NCI-H146 treated with DMSO at 0.1 percent for 48 hours (cell line): ENCODE measurements at regions not wholly inside any gene's neighbourhood (a gene's known extent, or its start where the extent isn't known, plus 50 kb on each side); places are given as distances from the start of the nearest gene placed in this dataset.
A peak's percentile ranks its signal among the peaks of the same experiment; 100 is the strongest.

Experiments
- DNase-seq: peaks from one replicate; lab custom pipeline; 2025; ENCODE audit not compliant: unreplicated experiment; lab: John Stamatoyannopoulos, UW

- no peak for DNase-seq
Measured at GRCh38 chr22:49642331-49642730, 185.3 kb downstream of the BRD1 start.

- DNase-seq: no peak
Measured at GRCh38 chr22:49641770-49642313, 185.8 kb downstream of the BRD1 start.

- DNase-seq: no peak
Measured at GRCh38 chr22:49640366-49641095, 187.1 kb downstream of the BRD1 start.

- no peak for DNase-seq
Measured at GRCh38 chr22:49639956-49640355, 187.7 kb downstream of the BRD1 start.

- DNase-seq: no peak
Measured at GRCh38 chr22:49638788-49639187, 188.9 kb downstream of the BRD1 start.

- no peak for DNase-seq
Measured at GRCh38 chr22:49638001-49638400, 189.7 kb downstream of the BRD1 start.

GRCh38 chr22:49637255-49637760 lies 190.4 kb downstream of the BRD1 start:
- DNase-seq: no peak

- DNase-seq: no peak
Measured at GRCh38 chr22:49636649-49637048, 191.0 kb downstream of the BRD1 start.

DNA sequence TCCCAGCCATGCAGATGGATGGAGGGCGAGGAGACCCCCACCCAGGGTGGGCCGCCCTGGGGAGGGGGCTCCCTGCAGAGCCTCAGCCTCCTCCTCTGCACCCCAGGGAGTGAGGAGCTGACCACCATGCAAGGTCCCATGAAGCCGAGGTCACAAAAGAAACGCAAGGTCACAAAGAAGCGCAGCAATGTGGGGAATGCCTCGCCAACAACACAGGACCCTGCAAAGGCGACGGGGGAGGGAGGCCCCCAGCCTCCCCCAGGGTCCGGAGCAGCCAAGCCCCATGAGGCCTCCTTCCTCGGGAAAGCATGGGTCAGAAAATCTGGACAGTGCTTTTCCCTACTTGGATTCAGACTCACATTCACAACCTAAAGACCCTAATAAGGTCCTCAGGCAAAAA lies 191.5 kb downstream of the BRD1 start:
- DNase-seq: no peak

DNA sequence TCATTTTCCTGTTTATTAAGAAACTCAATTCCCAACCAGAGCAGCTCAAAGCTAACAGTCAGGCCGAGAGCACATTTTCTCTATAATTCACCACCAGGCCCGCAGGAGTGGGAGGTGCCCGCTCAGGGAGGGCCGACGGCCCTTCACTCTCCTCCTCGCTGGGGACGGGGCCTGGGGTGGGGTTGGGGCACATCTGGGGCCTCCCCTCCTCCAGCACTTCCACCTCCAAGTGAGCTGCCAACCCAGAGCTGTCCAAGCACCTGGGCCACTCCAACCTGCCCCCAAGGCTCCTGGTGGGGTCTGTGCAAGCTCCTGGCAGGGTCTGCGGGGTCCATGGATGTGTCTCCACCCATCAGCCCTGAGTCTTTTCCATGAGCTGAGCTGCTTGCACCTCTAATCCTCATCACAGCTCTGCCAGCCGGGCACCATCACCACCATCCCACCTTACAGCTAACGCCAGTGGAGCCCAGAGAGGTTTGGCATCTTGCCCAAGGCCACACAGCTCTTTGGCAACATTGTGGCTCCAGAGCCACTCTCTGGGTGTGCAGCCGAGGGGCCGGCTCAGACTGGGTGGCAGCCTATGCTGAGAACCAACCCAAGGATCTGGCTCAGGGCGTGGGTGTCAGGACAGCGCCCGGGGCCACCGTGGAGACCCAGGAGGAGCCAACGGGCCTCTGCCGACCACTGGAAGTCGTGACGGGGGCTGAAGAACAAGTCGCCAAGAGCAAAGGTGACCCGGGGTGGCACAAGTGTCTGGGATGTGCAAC lies 193.5 kb downstream of the BRD1 start:
- no peak for DNase-seq

DNA sequence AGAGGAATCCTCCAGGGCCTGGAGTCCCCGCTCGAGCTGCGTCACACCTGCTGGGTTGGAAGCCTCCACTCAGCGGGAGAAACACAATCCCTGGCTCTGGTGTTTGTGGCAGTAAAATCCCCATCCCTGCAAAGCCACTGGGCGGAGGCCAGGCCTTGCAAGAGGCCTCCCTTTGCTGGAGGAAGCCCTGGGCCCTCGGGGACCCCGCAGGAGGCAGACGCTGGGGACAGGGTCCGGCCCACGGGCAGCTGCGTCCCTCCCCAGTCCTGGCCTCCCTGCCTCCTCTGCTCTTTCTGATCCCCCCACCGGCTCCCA lies 194.7 kb downstream of the BRD1 start:
- no peak for DNase-seq

GRCh38 chr22:49632199-49633009 lies 195.3 kb downstream of the BRD1 start:
- peak; percentile 22 for DNase-seq

DNA sequence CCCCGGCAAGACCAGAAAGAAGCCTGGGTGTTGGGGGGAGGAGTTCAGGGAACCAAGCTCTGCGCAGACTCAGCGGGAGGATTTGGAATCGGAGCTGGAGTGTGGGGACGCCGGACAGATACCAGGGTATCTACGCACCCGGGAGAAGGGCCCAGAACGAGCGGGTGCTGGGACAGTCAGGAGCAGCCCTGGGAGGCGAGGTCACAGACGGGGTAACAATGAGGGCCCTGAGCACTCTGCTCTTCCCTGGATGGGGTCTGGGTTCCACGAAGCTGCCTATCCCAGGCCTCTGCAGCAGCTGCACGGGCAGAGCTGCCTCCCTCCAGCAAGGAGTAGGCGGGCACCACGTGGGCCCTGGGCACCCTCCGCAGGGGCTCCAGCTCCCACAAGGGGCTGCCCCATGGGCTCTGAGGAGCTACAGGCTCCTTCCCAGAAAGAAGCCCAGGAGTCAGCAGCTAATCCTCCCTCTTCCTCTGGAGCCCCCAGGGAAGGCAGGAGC lies 197.2 kb downstream of the BRD1 start:
- DNase-seq: no peak

DNA sequence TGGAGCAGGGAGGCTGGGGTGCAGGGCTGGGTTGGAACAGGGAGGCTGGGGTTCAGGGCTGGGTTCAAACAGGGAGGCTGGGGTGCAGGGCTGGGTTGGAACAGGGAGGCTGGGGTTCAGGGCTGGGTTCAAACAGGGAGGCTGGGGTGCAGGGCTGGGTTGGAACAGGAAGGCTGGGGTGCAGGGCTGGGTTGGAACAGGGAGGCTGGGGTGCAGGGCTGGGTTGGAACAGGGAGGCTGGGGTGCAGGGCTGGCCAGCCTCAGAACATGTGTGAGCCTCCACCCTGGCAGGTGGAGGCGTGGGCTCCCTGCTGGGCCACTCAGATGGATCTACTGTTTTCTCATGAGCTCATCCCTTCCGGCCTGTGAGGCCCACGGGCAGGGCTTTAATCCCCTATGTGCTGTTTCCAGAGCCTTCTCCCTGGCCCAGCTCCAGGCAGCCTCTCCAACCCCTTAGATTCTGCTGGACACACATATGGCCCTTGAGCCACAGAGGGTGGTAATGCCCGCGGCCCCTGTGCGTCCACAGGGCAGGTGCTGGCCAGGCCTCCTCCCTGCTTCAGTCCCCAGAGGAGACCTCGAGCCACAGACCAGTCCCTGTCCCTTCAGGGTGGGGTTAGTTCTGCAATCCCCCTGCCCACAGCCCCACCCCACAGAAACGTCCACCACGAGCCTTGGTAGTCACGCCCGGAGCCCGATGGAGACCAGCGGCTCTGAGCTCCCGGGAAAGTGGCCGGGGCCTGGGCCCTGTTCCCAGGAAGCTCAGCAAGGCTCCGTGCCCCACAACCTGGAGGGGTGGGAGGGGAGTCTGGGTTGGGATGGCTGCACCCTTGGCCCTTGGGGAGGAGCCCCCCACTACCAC lies 197.9 kb downstream of the BRD1 start:
- peak; percentile 0 for DNase-seq

- DNase-seq: no peak
Measured at GRCh38 chr22:49629261-49629570, 198.5 kb downstream of the BRD1 start.

DNA sequence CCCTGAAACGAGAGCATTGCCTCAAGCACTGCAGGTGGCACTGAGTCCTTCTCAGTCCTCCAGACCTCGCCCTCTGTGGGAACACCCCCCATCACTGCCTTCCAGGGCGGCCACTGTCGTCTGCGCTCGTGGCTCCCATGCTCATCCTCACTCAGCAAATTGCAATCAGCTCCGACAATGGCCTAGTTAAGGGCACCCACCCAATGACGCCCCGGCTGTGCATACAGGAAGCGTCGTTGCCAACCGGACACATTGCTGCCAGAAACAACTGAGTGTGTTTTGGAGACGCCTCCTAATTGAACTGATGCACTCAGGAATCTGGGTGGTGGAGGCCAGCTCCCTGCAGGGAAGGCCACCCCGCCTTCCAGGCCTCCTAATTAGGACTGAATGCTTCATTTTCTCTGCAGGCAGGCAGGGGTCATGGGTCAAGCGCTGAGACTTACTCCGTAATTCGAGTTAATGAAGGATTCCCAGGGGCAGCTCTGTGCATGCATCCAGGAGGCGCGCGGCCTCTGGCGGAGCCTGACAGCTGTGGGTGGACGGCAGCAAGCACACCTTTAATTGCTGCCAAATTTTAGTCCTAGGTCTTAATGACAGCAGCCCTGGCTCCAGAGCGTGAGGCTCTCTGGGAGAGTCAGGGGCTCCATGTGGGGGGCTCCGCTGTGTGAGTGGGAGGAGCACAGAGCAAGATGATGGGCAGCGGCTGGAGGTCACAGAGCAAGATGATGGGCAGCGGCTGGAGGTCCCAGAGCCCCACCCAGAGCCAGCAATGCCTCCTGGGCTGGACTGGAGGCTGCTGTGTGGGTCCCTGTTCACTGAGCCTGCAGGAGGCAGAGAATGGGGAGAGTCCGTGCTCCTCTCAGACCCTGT lies 199.0 kb downstream of the BRD1 start:
- DNase-seq: peak; percentile 26

- no peak for DNase-seq
Measured at GRCh38 chr22:49627217-49628181, 200.2 kb downstream of the BRD1 start.
